ENCODE measurements at regions not wholly inside any gene's neighbourhood (a gene's known extent, or its start where the extent isn't known, plus 50 kb on each side); places are given as distances from the start of the nearest gene placed in this dataset.
"Not testable (repeated sequence)": the region's sequence is repeated elsewhere in the genome, so short reads cannot be mapped to it uniquely, and the experiment has no call there.

DNA sequence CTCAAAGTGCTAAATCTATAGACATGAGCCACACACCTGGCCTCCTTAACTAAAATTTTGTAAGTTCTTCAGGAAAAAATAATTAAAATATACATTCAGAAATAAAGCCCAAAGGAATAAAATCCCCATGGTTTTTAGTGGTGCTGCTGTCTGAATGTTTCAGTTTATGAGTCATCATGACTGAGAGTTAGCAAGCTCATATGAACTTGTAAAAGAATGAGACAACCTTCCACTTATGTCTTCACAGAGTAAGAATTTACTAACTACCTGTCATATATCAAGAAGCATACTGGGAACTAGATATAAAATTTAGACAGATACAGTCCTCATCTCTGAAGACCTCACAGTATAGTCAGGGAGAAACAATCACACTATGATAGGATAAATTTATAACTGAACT, 61.4 kb downstream of the CDY1 start:
- not testable (repeated sequence) for DNase-seq (ENCODE audit: low spot score)
- FAIRE-seq, result peak; percentile 91

DNA sequence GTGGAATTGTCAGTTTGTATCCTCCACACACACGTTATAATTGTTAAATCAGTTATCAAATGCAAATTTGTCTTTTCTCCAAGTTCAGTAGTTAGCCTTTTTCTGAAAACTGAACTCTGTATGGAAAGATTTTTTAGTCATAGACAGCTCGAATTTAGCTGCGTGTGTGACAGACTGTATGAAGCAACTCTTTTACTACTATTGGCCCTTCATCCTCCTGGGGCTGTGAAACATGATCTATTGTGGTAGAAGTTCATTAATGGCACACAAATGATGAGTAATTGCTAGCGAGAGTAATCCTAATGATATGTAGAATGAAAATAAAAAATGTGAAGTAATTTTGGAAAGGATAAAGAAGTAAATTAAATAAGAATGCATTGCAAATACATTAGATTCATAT, 87.1 kb downstream of the CDY1 start:
- FAIRE-seq; DNase-seq (ENCODE audit: low spot score): not testable (repeated sequence)
